HepG2 (cell line): ENCODE measurements at regions not wholly inside any gene's neighbourhood (a gene's known extent, or its start where the extent isn't known, plus 50 kb on each side); places are given as distances from the start of the nearest gene placed in this dataset.

Experiments used
- ATAC-seq: fragments of 200-7000 bp; cut with Tn5 transposase; 3 replicates; pipeline ENCODE4 v1.9.1; 2020; ENCODE audit warnings: mild to moderate bottlenecking, moderate library complexity
- BruUV-seq: library from RNA; stranded (reverse); fragments of 400-500 nt; replicated peaks from 2 replicates; lab custom pipeline; 2021; lab: Mats Ljungman, UMichigan
- CTCF ChIA-PET: fragments of 300-600 bp; formaldehyde crosslinking; extraction: SDS; loops from one replicate; lab custom pipeline; 2021; ENCODE audit warnings: low total read pairs, inconsistent platforms, low intra/inter-chr PET ratio; lab: Yijun Ruan, JAX
- POLR2A ChIA-PET: fragments of 350-600 bp; sonication (Branson Sonifier 250); formaldehyde crosslinking; loops from one replicate; lab custom pipeline; 2020; ENCODE audit warnings: antibody characterized with exemption, inconsistent platforms; lab: Yijun Ruan, JAX
- DNase-seq: peaks from one replicate; pipeline ENCODE4 v3.0.0-alpha.2; 2015; ENCODE audit warnings: low spot score
- FAIRE-seq: peaks from 3 replicates; lab custom pipeline; 2011; peaks lifted over from hg19 to GRCh38; lab: Jason Lieb, UNC
- H2AFZ ChIP-seq: one replicate; pipeline ENCODE4 v1.6.1; 2011; ENCODE audit warnings: low read length, inconsistent platforms
- H3K27ac ChIP-seq: fragments of 300-600 bp; 3 replicates; pipeline ENCODE4 v1.8.0; 2011; ENCODE audit warnings: mixed run types, mild to moderate bottlenecking, mixed read lengths, low read length, inconsistent platforms; ENCODE audit not compliant: insufficient read depth; ENCODE audit errors: extremely low read length
- H3K27me3 ChIP-seq, 2 experiments: fragments of 200-600 bp in 1 of 2; 2 replicates in 1 of 2; 3 replicates in 1 of 2; pipeline versions ENCODE4 v1.6.0 to v1.8.0; 2011; ENCODE audit warnings: low read length in 2 of 2, mild to moderate bottlenecking in 2 of 2, moderate library complexity in 2 of 2, inconsistent platforms in 1 of 2; ENCODE audit not compliant: insufficient read depth in 2 of 2, control insufficient read depth in 1 of 2
- H3K36me3 ChIP-seq, 2 experiments: fragments of 200-600 bp in 1 of 2; replicated peaks in 1 of 2; 2 replicates in 1 of 2; 3 replicates in 1 of 2; pipeline versions ENCODE4 v1.5.1 to v1.8.0; 2011; ENCODE audit warnings: low read length in 2 of 2, inconsistent platforms in 1 of 2; ENCODE audit not compliant: insufficient read depth in 2 of 2, control insufficient read depth in 1 of 2
- H3K4me1 ChIP-seq: 2 replicates; pipeline ENCODE4 v1.5.1; 2012; ENCODE audit warnings: low read length, inconsistent platforms; ENCODE audit not compliant: insufficient read depth
- H3K4me2 ChIP-seq: 2 replicates; pipeline ENCODE4 v1.6.0; 2011; ENCODE audit warnings: low read depth, low read length, inconsistent platforms
- H3K4me3 ChIP-seq, 3 experiments: fragments of 200-600 bp in 1 of 3; sonication (generic), shearing (Covaris generic) in 1 of 3; replicated peaks in 1 of 3; 2 replicates each; pipeline ENCODE4 v1.5.1; 2011 to 2016; ENCODE audit warnings: low read length in 3 of 3, inconsistent platforms in 2 of 3, low read depth in 2 of 3, mild to moderate bottlenecking in 2 of 3, control low read depth in 1 of 3, mixed read lengths in 1 of 3; ENCODE audit not compliant: insufficient read depth in 1 of 3
- H3K79me2 ChIP-seq: one replicate; pipeline ENCODE4 v1.6.1; 2011; ENCODE audit warnings: low read length, inconsistent platforms; ENCODE audit not compliant: insufficient read depth
- H3K9ac ChIP-seq: 2 replicates; pipeline ENCODE4 v1.6.0; 2011; ENCODE audit warnings: mild to moderate bottlenecking, low read depth, low read length, inconsistent platforms; ENCODE audit not compliant: insufficient read depth
- H3K9me3 ChIP-seq: 2 replicates; pipeline ENCODE4 v1.5.1; 2012; ENCODE audit warnings: mild to moderate bottlenecking, low read length
- H4K20me1 ChIP-seq: 2 replicates; pipeline ENCODE4 v1.6.0; 2011; ENCODE audit warnings: inconsistent platforms, mild to moderate bottlenecking, low read length, moderate library complexity; ENCODE audit not compliant: insufficient read depth
- ELF1 ChIP-seq: sonication (generic); formaldehyde crosslinking; IDR thresholded peaks from 2 replicates; pipeline ENCODE4 v1.4.0; 2020; ENCODE audit warnings: missing genetic modification reagents
- ISX ChIP-seq: sonication (generic); formaldehyde crosslinking; conservative IDR thresholded peaks from 2 replicates; pipeline ENCODE4 v1.5.0; 2020; ENCODE audit warnings: missing genetic modification reagents
- SMARCE1 ChIP-seq: fragments of 450-650 bp; IDR thresholded peaks from 2 replicates; pipeline ENCODE4 v1.6.1; 2017; ENCODE audit warnings: borderline replicate concordance
- U2AF1 ChIP-seq: fragments of 200-400 bp; formaldehyde crosslinking; optimal IDR thresholded peaks from 2 replicates; pipeline ENCODE3; 2017; ENCODE audit warnings: mild to moderate bottlenecking, low read depth, low read length
- ZEB1 ChIP-seq: IDR thresholded peaks from 2 replicates; pipeline ENCODE4 v1.6.1; 2012; ENCODE audit warnings: mild to moderate bottlenecking, low read depth, inconsistent platforms; ENCODE audit not compliant: insufficient replicate concordance
- ZNF143 ChIP-seq: sonication (generic); formaldehyde crosslinking; IDR thresholded peaks from 2 replicates; pipeline ENCODE4 v1.4.0; 2020; ENCODE audit warnings: missing genetic modification reagents
- ZNF180 ChIP-seq: sonication (generic); formaldehyde crosslinking; IDR thresholded peaks from 2 replicates; pipeline ENCODE4 v1.4.0; 2020; ENCODE audit warnings: low read depth, missing genetic modification reagents, borderline replicate concordance
- ZNF552 ChIP-seq: sonication (generic); formaldehyde crosslinking; IDR thresholded peaks from 2 replicates; pipeline ENCODE4 v1.9.0; 2022; ENCODE audit warnings: missing genetic modification reagents, mild to moderate bottlenecking, borderline replicate concordance
- ZNF776 ChIP-seq: sonication (generic); formaldehyde crosslinking; IDR thresholded peaks from 2 replicates; pipeline ENCODE4 v1.4.0; 2020; ENCODE audit warnings: mild to moderate bottlenecking, missing genetic modification reagents
- WGBS: methylation state at CpG from one replicate; pipeline ENCODE4 v1.1.6; 2017; ENCODE audit warnings: low lambda C conversion rate; 5-methylcytosine and 5-hydroxymethylcytosine counted together
- in situ Hi-C: cut with HindIII; loops from 2 replicates; pipeline ENCODE4 v1.10.0; 2017; ENCODE audit warnings: low pct_unique_long_range_greater_than_20kb; ENCODE audit not compliant: extremely low pct_ligation_motif_present
- intact Hi-C: fragments of 100-400 bp; cut with micrococcal nuclease; formaldehyde crosslinking; loops from one replicate; pipeline ENCODE4 v1.10.0; 2022; ENCODE audit not compliant: unreplicated experiment
- TF ChIP-seq, protein P1 (sequence below): sonication (generic); formaldehyde crosslinking; IDR thresholded peaks from 2 replicates; pipeline ENCODE4 v1.4.0; 2020; ENCODE audit warnings: low read depth, mild to moderate bottlenecking, missing genetic modification reagents
- TF ChIP-seq, protein P2 (sequence below): sonication (generic); formaldehyde crosslinking; IDR thresholded peaks from 2 replicates; pipeline ENCODE4 v1.8.0; 2022; ENCODE audit warnings: low read depth, missing genetic modification reagents
- TF ChIP-seq, protein P3 (sequence below): sonication (generic); formaldehyde crosslinking; IDR thresholded peaks from 2 replicates; pipeline ENCODE4 v1.4.0; 2020; ENCODE audit warnings: missing genetic modification reagents, borderline replicate concordance

DNA sequence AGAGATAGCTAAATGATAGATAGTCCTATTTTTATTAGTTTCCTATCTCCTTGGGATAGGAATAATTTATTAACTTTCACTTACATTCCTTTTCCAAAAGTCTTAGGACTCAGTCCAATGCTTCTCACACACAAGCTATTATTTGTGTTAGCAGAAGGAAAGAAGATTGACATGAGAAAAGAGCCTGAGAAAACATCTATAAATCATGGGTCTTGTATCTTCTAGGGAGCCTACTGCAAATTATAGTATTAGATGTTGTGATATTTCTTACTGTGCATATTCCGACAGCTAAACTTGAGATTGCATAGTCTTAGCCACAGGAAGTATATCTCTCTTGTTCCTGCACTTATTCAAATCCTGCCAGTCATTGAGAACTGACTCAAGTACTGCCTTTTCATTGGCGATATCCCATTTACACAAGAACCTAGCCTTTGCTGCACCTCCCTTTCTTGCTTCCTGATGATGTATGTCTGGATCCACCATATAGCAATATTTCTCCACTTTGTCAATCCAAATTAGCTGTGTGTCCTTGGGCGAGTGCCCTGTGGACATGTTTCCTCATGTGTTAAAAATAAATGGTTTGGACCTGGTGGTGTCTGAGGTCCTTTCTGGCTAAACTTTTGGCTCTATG is 245.1 kb upstream of the LMCD1 start:
- Histone ChIP-seq H2AFZ (no peak overlapping the region), H3K36me3 (no peaks in the 10 kb centered on the region), H3K27me3 (no peaks in the 10 kb centered on the region), H3K4me1 (no peaks in the 10 kb centered on the region), H3K79me2 (no peaks in the 10 kb centered on the region), H3K4me3 (no peak overlapping the region), H4K20me1 (no peaks in the 10 kb centered on the region), H3K9me3 (no peaks in the 10 kb centered on the region), H3K27ac (no peak overlapping the region)
- BruUV-seq = no TSS peak
- no peak for ATAC-seq
- POLR2A ChIA-PET = no interaction called here
- TF ChIP-seq ISX (CRISPR knock-in tag) (no peak), ZNF180 (CRISPR knock-in tag) (no peak), ZNF143 (no peak), ZNF552 (CRISPR knock-in tag) (no peak), SMARCE1 (no peak), U2AF1 (no peak), ELF1 (CRISPR knock-in tag) (no peak), ZEB1 (no peak), ZNF776 (no peak)
- TF ChIP-seq, protein P1, sequence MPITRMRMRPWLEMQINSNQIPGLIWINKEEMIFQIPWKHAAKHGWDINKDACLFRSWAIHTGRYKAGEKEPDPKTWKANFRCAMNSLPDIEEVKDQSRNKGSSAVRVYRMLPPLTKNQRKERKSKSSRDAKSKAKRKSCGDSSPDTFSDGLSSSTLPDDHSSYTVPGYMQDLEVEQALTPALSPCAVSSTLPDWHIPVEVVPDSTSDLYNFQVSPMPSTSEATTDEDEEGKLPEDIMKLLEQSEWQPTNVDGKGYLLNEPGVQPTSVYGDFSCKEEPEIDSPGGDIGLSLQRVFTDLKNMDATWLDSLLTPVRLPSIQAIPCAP (CRISPR knock-in tag) = no peak
- TF ChIP-seq, protein P2, sequence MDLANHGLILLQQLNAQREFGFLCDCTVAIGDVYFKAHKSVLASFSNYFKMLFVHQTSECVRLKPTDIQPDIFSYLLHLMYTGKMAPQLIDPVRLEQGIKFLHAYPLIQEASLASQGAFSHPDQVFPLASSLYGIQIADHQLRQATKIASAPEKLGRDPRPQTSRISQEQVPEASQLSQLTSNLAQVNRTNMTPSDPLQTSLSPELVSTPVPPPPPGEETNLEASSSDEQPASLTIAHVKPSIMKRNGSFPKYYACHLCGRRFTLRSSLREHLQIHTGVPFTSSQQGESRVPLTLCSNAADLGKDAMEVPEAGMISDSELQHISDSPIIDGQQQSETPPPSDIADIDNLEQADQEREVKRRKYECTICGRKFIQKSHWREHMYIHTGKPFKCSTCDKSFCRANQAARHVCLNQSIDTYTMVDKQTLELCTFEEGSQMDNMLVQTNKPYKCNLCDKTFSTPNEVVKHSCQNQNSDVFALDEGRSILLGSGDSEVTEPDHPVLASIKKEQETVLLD (CRISPR knock-in tag) = no peak
- TF ChIP-seq, protein P3, sequence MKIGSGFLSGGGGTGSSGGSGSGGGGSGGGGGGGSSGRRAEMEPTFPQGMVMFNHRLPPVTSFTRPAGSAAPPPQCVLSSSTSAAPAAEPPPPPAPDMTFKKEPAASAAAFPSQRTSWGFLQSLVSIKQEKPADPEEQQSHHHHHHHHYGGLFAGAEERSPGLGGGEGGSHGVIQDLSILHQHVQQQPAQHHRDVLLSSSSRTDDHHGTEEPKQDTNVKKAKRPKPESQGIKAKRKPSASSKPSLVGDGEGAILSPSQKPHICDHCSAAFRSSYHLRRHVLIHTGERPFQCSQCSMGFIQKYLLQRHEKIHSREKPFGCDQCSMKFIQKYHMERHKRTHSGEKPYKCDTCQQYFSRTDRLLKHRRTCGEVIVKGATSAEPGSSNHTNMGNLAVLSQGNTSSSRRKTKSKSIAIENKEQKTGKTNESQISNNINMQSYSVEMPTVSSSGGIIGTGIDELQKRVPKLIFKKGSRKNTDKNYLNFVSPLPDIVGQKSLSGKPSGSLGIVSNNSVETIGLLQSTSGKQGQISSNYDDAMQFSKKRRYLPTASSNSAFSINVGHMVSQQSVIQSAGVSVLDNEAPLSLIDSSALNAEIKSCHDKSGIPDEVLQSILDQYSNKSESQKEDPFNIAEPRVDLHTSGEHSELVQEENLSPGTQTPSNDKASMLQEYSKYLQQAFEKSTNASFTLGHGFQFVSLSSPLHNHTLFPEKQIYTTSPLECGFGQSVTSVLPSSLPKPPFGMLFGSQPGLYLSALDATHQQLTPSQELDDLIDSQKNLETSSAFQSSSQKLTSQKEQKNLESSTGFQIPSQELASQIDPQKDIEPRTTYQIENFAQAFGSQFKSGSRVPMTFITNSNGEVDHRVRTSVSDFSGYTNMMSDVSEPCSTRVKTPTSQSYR (CRISPR knock-in tag) = no peak
- TF ChIP-seq, all 625 proteins: peak for 0
- intact Hi-C loops (no loop called here), in situ Hi-C loops (no loop called here)
- H3K4me2 ChIP-seq = no peak overlapping the region
- DNase-seq (no peak), FAIRE-seq (no peak)
- 34% methylated on average over 3 of the region's 3 CpGs for WGBS
- H3K9ac ChIP-seq = no peak overlapping the region
- CTCF ChIA-PET = no interaction called here
